Occipital lobe (tissue), 1 donor: ENCODE measurements at regions not wholly inside any gene's neighbourhood (a gene's known extent, or its start where the extent isn't known, plus 50 kb on each side); places are given as distances from the start of the nearest gene placed in this dataset.
"Not testable (repeated sequence)": the region's sequence is repeated elsewhere in the genome, so short reads cannot be mapped to it uniquely, and the experiment has no call there.

ENCODE experiments used
- DNase-seq: peaks from one replicate; lab custom pipeline; 2025; lab: John Stamatoyannopoulos, UW

GRCh38 chr1:79287982-79288381, 281.5 kb upstream of the ADGRL4 start:
- DNase-seq, result no peak

- DNase-seq, result no peak
Observed at GRCh38 chr1:79285667-79286066, 279.1 kb upstream of the ADGRL4 start.

DNA sequence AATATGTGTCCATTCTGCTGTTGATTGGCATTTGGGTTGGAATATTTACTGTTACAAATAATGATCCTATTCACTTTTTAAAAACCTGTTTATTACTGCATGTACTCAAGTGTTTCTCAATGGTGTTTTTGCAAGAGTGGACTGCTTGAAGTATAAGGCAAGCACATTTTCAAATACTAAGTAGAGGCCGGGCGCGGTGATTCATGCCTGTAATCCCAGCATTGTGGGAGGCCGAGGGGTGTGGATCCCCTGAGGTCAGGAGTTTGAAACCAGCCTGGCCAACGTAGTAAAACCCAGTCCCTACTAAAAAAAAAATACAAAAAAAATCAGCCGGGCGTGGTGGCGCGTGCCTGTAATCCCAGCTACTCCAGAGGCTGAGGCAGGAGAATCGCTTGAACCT, 276.9 kb upstream of the ADGRL4 start:
- DNase-seq, result no peak

- no peak for DNase-seq
Observed at GRCh38 chr1:79281442-79281841, 274.9 kb upstream of the ADGRL4 start.

DNA sequence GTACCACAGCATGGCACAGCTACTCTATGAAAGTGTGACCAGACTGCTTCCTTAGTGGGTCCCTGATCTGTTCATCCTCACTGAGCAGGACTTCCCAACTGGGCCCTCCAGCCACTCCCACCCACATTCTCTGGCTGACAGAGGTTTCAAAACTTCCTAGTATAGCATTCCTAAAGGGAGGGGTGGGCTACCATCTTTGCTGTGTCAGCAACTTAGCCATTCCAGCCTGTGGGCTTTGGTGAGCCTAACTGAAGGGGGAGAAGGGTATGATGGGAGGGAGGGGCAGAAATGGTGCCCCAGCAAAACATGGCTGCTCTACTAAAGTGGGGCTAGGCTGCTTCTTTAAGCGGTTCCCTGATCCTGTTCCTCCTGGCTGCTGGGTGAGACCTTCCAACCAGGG, 265.2 kb upstream of the ADGRL4 start:
- DNase-seq, result no peak

DNA sequence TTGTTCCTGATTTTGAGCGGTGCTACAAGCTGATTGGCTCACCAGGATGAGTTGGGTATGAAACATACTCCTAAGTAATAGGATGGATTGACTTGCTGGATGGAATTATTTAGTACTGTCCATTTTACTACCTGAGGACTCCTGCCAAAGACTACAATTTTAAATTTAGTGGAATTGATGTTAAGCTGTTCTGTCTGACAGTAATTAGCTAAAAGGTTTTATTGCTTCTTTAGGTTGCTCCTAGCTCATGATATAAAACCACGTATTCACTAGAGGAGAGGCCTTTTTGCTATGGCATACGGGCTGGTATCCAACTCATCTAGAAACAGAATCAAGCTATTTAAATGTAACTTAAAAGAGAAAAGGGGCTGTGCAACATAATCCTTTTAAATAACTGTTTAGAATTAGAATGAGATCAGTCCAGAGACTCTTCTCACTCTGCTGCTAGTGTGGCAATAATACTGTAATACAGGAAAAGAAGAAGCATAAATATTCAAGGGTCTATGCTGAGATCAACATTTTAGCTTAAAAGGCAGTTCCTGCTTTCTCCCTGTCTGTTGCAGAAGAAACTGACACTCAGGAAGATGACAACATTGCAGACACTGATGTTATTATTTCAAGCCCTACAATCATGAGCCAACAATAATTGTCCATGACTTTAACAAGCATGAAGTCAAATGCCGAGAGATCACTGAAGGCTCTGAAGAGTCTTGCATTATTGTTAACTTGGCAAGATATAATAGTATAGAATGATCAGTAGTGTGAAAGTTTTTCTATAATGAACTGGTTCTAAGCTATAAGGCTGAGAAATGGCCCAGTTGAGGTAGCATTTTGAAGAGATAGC, 258.7 kb upstream of the ADGRL4 start:
- DNase-seq, result no peak

DNA sequence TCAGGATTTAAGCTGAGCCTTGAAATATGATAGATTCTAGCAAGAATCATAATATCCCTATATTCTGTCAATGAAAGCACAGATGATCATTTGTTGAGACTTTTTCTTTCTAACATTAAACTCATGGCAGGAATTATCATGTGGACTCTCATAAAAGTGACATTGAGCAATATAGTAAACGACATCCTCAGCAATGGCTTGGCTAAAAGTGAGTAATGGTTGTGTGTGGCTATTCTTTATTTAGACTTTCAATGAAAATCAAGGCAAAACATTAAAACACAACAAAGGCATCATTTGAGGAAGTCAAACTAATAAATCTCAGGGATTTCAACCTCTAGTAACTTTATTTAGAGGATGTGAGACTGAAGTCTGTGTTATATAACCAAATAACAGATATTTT, 257.8 kb upstream of the ADGRL4 start:
- DNase-seq, result no peak

GRCh38 chr1:79262745-79263258, 256.3 kb upstream of the ADGRL4 start:
- DNase-seq, result no peak

DNA sequence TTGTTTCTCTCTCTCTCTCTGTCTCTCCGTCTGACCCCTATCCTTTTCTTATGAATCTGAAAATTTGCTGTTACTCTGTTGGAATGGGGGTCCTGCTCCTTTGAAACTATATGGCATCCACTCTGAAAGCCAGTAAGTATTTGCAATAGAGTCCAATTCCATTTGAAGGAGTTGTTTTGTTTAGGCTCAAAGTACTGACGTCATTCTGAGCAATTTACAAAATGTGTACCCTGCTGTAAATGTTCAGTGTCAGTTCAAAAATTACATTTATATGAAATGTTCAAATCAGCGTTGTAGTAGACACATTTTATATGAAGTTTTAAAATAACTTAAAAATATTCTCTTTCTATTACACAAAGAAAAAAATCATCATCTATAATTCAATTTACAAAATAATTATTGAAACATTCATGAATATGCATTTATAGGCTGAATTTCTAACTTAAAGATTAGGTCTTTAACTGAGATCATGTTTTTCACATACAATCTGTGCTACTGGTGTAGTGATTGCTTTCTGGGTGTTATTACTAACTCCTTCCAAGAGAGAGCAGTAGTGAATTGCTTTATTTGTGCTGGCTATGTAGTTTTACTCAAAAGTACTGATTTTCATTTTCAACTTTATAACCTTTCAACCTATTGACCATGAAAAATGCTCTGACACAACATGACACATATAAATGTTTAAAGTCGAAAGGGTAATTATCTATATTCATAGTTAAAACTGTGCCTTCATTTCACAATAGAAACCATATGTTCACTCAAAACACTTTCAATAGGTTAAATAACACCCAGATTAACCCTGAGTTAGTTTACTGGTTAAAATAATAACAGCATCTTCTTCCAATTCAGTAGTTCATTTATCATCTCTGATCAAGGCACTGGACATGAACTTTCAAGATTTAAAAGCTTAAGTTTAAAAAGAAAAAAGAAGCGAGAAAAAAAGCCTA, 253.1 kb upstream of the ADGRL4 start:
- DNase-seq, result no peak

DNA sequence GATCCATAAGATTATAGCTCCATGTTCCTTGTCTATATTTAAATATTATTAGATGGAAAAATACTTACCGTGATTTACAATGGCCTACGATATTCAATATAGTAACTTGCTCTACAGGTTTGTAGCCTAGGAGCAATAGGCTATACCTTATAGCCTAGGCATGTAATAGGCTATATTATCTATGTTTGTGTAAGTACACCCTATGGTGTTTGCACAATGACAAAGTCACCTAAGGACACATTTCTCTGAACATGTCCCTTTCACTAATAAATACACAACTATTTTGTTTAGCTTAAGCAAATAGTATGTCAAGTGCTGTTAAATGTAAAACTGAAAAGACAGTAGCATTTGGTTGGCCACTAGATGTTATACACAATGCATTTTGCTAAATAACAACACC, 248.9 kb upstream of the ADGRL4 start:
- no peak for DNase-seq

- DNase-seq, result no peak
Observed at GRCh38 chr1:79252598-79252997, 246.1 kb upstream of the ADGRL4 start.

DNA sequence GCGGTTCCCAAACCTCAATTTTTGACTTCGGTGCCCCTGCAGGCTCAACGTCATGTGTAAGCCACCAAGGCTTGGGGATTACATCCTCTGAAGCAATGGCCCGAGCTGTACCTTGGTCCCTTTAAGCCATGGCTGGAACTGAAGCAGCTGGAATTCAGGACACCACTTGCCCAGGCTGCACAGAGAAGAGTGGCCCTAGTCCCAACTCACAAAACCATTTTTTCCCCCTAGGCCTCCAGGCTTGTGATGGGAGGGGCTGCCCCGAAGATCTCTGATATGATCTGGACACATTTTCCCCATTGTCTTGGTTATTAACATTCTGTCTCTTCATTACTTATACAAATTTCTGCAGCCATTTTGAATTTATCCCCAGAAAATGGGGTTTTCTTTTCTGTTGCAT, 233.3 kb upstream of the ADGRL4 start:
- no peak for DNase-seq

DNA sequence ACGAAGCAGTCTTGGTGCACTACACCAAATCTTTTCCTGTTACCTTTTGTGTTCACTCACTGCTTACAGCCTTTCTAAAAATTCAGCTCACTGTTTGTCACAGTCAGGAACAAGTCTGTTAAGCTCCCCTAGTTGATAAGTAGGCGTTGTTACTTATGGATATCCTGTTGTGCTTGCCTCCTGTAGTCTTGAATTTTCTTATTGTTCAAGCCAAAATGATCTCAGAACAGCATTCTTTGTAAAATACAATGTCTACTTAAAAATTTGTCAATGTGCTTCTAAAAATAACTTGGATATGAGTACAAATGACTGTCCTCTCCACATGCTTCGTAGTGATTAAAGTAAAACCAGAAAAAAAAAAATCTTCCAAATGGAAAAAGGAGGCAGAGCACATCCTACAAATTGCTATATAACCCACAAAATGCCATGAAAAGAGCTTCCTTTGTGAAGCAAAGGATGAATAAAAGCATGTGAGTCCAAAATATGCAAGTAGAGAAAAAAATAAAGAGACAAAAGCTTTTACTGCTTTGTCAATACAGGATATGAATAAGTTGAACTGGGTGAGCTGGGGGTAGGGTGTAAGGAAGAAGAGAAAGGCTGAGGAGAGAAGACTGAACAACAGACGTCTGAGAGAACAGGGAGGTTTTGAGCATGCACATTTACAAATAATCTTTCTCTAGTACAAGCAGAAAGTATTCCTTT, 228.9 kb upstream of the ADGRL4 start:
- no peak for DNase-seq

- DNase-seq, result no peak
Observed at GRCh38 chr1:79232818-79233217, 226.3 kb upstream of the ADGRL4 start.

DNA sequence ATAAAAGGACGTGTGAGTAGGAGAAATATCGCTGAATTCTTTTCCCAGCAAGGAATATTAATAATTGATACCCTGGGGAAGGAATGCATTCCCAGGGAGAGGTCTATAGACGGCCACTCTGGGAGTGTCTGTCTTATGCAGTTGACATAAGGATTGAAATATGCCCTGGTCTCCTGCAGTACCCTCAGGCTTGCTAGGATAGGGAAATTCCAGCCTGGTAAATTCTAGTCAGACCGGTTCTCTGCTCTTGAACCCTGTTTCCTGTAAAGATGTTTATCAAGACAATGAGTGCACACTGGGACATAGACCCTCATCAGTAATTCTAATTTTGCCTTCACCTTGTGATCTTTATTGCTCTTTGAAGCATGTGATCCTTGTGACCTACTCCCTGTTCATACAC, 224.2 kb upstream of the ADGRL4 start:
- not testable (repeated sequence) for DNase-seq

DNA sequence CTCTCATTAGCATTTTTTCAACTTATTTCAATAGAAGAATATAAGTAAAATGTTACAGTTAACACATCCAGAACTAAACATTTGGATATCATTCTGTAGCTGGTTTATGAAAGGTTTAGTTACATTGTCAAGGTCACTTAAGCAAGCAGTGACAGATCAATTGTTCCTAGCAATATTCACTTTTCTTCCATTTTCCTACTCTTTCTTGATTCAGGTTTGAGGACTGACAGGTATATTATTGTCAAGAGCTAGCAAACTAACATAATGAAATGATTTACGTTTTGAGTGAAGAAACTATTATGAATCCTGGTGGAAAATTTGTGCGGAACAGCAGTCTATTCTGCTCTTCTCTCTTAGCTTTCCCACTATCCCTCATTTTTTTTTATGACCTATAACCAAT, 220.4 kb upstream of the ADGRL4 start:
- no peak for DNase-seq

DNA sequence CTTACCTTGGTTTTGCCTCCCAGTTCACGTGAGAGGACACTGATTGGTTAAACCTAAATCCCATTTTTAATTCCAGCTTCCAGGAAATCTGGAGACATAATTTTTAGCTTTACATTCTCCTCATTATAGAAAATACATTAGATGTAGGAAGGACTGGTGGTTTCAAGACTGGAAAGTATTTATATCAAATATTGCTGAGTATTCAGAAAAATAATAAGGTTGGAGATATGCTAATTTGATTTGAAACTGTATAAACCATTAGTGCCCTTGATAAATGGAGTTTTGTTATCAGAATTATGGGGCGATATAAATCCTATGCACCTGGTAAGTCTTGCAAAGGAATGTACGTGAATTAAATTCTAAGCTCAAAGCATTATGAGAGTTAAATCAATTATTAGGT, 218.0 kb upstream of the ADGRL4 start:
- no peak for DNase-seq

DNA sequence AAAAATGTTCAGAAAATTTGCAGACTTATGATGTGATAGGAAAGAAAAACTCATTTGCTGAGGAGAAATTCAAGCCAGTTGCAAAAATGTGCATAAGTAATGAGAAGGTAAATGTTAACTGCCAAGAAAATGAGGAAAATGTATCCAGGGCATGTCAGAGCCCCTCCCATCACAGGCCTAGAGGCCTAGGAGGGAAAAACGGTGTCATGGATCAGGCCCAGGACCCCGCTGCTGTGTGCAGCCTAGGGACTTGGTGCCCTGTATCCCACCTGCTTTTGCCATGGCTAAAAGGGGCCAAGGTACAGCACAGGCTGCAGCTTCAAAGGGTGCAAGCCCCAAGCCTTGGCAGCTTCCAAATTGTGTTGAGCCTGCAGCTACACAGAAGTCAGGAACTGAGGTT, 214.0 kb upstream of the ADGRL4 start:
- DNase-seq, result no peak

DNA sequence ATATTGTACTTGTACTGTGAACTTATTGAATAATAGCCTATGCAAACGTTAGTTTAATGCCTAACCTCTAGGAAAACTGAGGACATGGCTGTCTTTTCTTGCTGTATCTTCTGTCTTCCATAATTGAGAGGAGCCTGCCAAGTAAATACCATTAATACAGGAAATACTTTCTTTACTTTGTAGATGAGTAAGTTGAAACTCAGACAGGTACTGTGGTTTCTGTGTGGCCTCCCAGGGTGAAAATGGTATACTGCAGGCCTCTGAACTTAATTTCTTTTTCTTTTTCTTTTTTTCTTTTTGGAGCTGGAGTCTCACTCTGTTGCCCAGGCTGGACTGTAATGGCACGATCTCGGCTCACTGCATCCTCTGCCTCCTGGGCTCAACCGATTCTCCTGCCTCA, 208.8 kb upstream of the ADGRL4 start:
- DNase-seq, result no peak

DNA sequence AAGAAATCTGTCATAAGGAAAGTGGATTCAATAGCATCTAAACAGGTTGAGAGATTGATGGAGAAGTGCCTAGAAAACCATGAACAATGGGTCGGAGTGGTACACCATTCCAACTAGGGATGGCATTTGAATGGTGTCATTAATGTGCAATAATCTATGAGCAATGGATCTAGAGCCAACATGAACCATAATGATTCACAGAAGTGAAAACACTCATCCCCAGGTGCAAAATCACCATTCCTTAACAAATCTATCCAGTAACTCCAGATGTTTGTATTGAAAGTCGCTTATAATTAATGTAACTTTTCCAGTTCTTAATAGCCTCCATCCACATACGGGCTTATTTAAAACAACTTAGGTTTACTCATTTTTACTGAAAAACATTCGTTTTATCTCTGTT, 201.3 kb upstream of the ADGRL4 start:
- no peak for DNase-seq

DNA sequence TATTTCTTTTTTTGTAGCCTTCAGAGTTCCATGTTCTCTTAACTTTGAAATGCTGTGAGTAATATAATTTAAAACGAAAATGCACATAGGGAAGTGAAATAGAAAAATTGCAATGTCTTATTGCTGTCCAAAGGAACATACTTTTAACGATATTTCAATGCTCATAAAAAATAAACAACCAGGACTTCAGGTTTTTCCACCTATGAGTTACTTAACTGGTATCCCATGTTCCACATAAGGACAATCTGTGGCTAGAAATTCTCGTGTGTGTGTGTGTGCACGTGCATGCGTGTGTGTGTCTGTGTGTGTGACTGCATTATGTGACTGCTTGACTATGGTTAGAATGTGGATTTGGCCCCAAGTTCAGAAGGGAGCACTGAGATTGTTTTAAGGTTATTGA, 200.8 kb upstream of the ADGRL4 start:
- DNase-seq, result no peak
